PFSK-1 (cell line): ENCODE measurements at regions not wholly inside any gene's neighbourhood (a gene's known extent, or its start where the extent isn't known, plus 50 kb on each side); places are given as distances from the start of the nearest gene placed in this dataset.

Experiments
- POLR2AphosphoS5 ChIP-seq: IDR thresholded peaks from 2 replicates; pipeline ENCODE4 v1.6.1; 2012; ENCODE audit warnings: low read depth, mild to moderate bottlenecking, control low read depth, low read length, moderate library complexity
- REST ChIP-seq, 2 experiments: IDR thresholded peaks; 2 replicates each; pipeline versions ENCODE4 v1.6.1 to v1.8.0; 2011 to 2012; ENCODE audit warnings: low read depth in 2 of 2, low read length in 2 of 2, control low read depth in 1 of 2, inconsistent platforms in 1 of 2, mild to moderate bottlenecking in 1 of 2, moderate library complexity in 1 of 2; ENCODE audit not compliant: insufficient read depth in 1 of 2
- TAF1 ChIP-seq: IDR thresholded peaks from 2 replicates; pipeline ENCODE4 v1.6.1; 2012; ENCODE audit warnings: low read length, control low read depth, borderline replicate concordance; ENCODE audit not compliant: insufficient read depth

GRCh38 chr9:108722396-108722795 lies 133.4 kb downstream of the ACTL7B start:
- no peak for TF ChIP-seq REST (IDR thresholded peaks at IDR 0.05; ENCODE audit: insufficient read depth in 1 of 2, low read depth in 2 of 2, low read length in 2 of 2)
- no peak for TF ChIP-seq POLR2AphosphoS5
- no peak for TF ChIP-seq TAF1
